Activated CD4-positive, alpha-beta T cell treated with anti-CD3 and anti-CD28 coated beads, Interleukin-10, Interleukin-2, amounts not matched to agents 100 ng/mL and 50 ng/mL, durations not matched to agents 16 hours and 8 hours (primary cell): ENCODE measurements at regions not wholly inside any gene's neighbourhood (a gene's known extent, or its start where the extent isn't known, plus 50 kb on each side); places are given as distances from the start of the nearest gene placed in this dataset.

Experiments
- DNase-seq: peaks from one replicate; pipeline ENCODE4 v3.0.0-alpha.2; 2020

GRCh38 chr3:137207616-137208015, 249.8 kb downstream of the IL20RB start:
- DNase-seq, result no peak

- DNase-seq, result no peak
Measured at GRCh38 chr3:137217733-137218132, 259.9 kb downstream of the IL20RB start.

DNA sequence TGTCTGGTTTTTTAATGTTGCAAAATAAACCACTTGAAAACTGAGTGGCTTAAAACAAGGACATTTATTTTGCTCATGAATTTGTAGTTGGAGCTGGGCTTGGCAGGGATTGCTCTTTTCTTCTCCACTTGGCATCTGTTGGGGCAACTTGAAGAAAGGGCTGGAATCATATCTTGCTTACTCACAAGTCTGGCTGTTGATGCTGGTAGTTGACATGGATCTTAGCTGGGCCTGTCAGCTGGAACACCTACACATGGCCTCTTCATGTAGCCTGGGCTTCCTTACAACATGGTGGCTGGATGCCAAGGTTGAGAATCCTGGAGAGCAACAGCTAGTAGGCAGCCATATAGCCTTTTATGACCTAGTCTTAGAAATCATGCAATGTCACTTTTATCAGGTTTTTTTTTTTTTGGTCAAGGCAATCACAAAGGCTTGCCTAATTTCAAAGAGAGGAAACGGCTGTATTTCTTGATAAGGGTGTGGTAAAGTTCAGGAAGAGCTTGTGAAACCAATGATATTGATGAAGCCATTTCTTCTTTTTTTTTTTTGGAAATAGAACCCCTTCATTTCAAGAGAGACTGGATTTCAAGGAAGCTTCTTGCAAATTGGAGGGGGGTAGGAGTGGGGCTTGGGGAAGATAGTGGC, 262.1 kb downstream of the IL20RB start:
- no peak for DNase-seq

- DNase-seq, result no peak
Measured at GRCh38 chr3:137222736-137223225, 265.0 kb downstream of the IL20RB start.

GRCh38 chr3:137224464-137224863, 266.7 kb downstream of the IL20RB start:
- DNase-seq, result no peak

- no peak for DNase-seq
Measured at GRCh38 chr3:137242836-137243400, 285.1 kb downstream of the IL20RB start.

DNA sequence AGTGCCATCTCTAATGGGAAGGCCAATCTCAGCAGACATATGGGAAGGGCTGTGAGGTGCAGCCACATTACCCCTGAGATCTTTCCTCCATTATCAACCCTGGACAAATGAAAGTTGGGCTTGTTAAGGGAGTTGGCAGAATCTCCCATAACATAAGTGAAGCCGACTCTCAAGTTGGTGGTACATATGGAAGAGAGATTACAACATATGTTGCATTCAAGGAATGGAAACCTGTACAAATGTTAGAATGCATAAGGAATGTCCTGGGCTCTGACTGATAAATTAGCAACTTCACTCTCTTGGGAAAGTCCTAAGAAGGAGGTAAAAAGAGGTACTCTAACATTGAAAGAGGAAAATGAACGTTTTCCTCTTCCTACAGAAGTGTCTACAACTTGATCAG, 288.7 kb downstream of the IL20RB start:
- DNase-seq, result no peak

DNA sequence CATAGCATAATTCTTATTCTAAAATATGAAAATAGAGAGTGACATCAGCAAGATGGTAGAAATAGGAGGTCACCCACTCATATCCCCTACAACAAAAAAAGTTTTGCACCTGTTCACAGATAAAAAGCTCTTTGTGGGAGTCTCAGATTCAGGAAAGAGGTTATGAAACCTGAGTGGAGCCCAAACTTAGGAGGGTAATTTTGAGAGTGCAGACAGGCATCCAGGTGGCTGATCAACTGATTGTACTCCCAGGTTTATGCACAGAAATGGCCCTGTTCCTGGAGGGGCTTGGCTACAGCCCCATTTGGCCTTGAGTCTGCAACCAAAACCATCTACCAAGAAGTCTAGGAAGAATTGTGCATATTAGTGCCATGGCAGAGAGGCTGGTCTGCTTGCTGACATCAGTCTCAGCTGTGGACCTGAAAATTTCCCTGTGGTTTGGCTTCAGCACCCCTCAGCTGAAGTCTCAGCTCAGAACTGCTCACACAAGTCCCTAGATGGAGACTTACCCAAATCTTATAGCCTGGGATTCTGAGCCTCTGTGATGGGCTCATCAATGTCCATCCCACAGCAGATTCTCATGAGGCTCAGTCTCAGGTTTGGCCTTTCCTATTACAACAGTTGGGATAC, 291.6 kb downstream of the IL20RB start:
- DNase-seq, result no peak

- DNase-seq, result no peak
Measured at GRCh38 chr3:137259089-137259488, 301.3 kb downstream of the IL20RB start.

DNA sequence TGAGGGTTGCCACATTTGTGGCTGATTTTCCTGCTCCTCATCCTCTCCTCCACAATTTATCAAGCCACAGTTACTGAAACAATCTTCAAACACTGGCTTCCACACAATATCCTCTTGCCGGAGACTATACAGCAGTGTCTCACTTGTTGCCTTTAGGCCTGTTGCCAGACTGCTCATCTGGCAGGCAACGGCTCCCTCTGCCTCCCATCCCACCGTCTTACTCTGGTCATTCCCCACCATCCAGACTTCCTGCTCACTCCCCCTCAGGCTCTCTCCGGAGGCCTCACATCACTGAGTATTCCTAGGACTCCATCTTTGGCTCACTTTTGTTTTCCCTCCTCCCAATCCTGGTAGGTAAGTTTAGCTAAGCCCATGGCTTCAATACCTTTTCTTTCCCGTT, 301.9 kb downstream of the IL20RB start:
- no peak for DNase-seq

- DNase-seq, result no peak
Measured at GRCh38 chr3:137264071-137264820, 306.5 kb downstream of the IL20RB start.

- no peak for DNase-seq
Measured at GRCh38 chr3:137264843-137265330, 307.1 kb downstream of the IL20RB start.

DNA sequence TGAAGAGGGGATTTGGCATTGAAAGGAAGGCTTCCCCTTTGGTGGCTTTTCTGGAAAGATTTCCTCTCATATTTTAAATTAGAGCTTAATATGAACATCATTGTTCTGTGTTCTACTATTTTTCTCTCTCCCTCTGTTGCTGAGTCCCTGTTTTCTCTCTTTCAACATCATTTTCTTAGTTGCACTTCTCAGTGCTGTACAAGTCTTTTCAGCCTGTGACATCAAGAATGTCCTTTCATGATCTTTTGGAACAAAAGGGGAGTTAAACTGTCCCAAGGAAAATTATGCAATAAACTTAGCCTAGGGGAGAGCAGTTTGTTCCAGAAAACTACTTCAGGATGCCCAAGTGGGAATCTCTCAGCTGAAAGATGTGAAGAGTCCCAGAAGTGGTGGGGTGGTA, 325.1 kb downstream of the IL20RB start:
- DNase-seq, result no peak

- DNase-seq, result no peak
Measured at GRCh38 chr3:137285924-137286323, 328.1 kb downstream of the IL20RB start.

GRCh38 chr3:137293086-137293485, 335.3 kb downstream of the IL20RB start:
- DNase-seq, result no peak

DNA sequence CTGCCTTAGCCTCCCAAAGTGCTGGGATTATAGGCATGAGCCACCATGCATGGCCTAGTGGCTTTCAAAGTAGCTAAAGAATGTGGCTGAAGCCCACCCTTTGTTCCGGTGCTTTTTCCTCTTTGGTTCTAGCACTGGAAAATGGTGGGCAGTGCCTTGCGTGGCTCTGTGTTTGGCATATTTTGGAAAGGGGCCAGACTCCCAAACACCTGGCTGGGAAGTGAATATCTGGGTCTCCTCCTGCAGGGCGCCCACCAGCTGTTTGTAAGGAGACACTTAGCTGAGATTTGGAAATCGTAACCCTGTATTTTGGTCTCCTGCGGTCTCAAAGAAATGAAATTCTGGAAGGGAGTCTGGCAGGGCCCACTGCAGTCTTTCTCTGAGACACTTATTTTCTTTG, 336.4 kb downstream of the IL20RB start:
- DNase-seq, result no peak

- DNase-seq, result no peak
Measured at GRCh38 chr3:137294839-137295238, 337.1 kb downstream of the IL20RB start.

DNA sequence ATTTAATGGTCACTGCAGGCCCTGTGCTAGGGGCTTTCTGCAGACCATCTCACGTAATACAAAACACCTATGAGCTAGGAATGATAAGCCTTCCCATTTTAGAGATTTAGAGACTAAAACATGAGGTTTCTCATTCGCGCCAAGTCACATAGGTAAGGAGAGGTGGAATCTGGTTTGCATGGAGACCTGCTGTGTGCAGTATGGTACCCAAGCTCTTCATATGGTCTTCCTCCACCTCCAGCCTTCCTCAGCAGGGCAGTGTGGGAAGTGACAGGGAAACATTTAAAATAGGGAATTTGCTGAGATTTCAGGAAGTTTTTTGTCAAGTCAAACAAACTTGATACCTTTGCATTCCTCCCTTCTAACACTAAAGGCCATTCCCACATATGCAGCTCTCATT, 337.6 kb downstream of the IL20RB start:
- no peak for DNase-seq

DNA sequence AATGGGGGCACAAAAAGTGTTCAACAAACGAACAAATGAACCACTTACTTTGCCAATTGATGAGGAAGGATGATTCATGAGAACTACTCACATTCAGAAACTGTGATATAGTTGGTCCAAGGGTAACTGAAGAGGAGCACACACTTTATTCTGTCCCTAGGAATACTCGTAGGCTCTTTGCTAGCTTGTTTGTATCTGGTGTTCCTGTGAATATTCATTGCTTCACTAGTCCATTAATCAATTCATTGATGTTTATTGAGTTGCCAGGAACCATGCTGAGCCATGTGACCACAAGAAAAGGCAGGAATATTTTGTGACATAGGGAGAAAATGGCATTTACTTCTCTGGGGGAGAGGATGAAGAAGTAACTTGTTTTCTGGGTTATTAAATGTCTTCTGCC, 338.3 kb downstream of the IL20RB start:
- DNase-seq, result no peak

- DNase-seq, result no peak
Measured at GRCh38 chr3:137297770-137298169, 340.0 kb downstream of the IL20RB start.

DNA sequence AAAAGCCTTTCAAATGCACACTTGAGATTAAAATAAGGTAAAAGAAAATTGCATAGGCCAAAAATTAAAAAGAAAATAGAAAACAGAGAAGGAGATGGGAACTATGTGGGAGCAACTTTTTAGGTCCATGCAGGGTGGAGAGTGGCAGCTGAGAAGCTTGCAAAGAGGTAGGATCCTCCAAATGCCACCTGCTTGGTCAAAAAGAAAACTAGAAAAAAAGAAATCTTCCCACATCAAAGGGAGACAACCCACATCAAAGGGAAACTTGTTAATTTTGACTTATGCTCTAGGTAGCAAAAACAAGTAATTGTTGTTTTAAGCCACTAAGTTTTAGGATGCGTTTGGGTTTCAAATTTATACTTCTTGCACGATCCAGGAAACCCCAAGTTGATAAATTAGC, 342.9 kb downstream of the IL20RB start:
- DNase-seq, result peak; percentile 13

DNA sequence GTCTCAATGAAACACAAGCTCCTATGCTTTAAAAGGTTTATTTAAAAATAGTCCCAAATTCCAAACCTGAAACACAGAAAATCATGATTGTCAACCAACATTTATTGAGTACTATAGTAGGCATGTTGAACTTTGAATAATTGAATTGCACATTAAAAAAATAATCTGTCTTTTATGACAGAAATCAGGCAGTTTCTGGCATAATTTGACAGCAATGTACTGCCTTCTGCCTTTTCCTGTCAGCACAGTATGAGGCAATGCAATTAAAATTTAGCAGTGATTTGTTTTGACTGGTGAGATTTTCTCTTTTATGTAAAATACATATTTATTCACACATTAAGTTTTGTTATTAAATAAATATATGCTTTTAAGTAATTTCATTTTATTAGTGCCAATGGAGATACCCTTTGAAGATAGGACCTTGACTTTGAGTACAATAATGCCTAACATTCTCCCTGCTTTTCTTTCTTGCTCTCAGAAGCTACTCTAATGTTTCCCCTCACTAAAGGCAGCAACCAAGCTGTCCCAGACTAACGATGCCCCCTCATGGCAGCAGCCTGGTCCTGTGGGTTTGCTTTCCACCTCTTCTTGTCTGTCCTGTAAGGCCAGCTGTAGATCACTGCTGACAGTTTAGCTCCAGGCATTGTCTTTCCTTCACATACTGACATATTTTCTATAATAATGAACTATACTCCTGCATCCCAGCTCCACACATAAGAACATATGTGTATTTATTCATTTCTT, 346.7 kb downstream of the IL20RB start:
- DNase-seq, result no peak

GRCh38 chr3:137324114-137324513, 366.3 kb downstream of the IL20RB start:
- DNase-seq, result no peak
